Liver (tissue), 3 donors: ENCODE measurements at regions not wholly inside any gene's neighbourhood (a gene's known extent, or its start where the extent isn't known, plus 50 kb on each side); places are given as distances from the start of the nearest gene placed in this dataset.

Experiments
- CTCF ChIP-seq: fragments of 150-350 bp; IDR thresholded peaks from 2 replicates; pipeline ENCODE4 v1.5.1; 2017; ENCODE audit warnings: improper control_type of control experiment, low read depth, low read length; ENCODE audit not compliant: missing input control
- EGR1 ChIP-seq, 2 donors: IDR thresholded peaks; 2 replicates each; pipeline ENCODE4 v1.6.1; 2016 to 2018; ENCODE audit warnings: antibody characterized with exemption in 2 of 2, low read depth in 2 of 2
- HNF4G ChIP-seq: IDR thresholded peaks from 2 replicates; pipeline ENCODE4 v1.6.1; 2016; ENCODE audit warnings: antibody characterized with exemption
- JUND ChIP-seq, 2 donors: IDR thresholded peaks; 2 replicates each; pipeline ENCODE4 v1.6.1; 2016; ENCODE audit warnings: antibody characterized with exemption in 2 of 2
- MAX ChIP-seq: IDR thresholded peaks from 2 replicates; pipeline ENCODE4 v1.6.1; 2016; ENCODE audit warnings: antibody characterized with exemption
- RXRA ChIP-seq, 2 donors: IDR thresholded peaks; 2 replicates each; pipeline ENCODE4 v1.6.1; 2017 to 2018; ENCODE audit warnings: antibody characterized with exemption in 2 of 2, mild to moderate bottlenecking in 1 of 2
- SP1 ChIP-seq: IDR thresholded peaks from 2 replicates; pipeline ENCODE4 v1.6.1; 2018; ENCODE audit warnings: antibody characterized with exemption, mild to moderate bottlenecking
- TAF1 ChIP-seq: conservative IDR thresholded peaks from 2 replicates; pipeline ENCODE4 v1.6.1; 2016; ENCODE audit warnings: antibody characterized with exemption, mild to moderate bottlenecking
- YY1 ChIP-seq: IDR thresholded peaks from 2 replicates; pipeline ENCODE4 v1.6.1; 2016; ENCODE audit warnings: antibody characterized with exemption, mild to moderate bottlenecking
- donor health status: healthy.
- donor health status: healthy.

GRCh38 chr5:68405026-68405684, 189.6 kb downstream of the PIK3R1 start:
- TF ChIP-seq MAX (no peak), CTCF (no peak), SP1 (no peak), JUND (IDR thresholded peaks at IDR 0.05) (no peak), RXRA (IDR thresholded peaks at IDR 0.05) (no peak), EGR1 (IDR thresholded peaks at IDR 0.05; ENCODE audit: low read depth in 2 of 2) (no peak), YY1 (no peak), HNF4G (no peak), TAF1 (no peak)
